Stimulated activated CD8-positive, alpha-beta memory T cell treated with anti-CD3 and anti-CD28 coated beads, Interleukin-2, amount 100 ng/mL, for 1 hour (primary cell): ENCODE measurements at regions not wholly inside any gene's neighbourhood (a gene's known extent, or its start where the extent isn't known, plus 50 kb on each side); places are given as distances from the start of the nearest gene placed in this dataset.
"Not testable (repeated sequence)": the region's sequence is repeated elsewhere in the genome, so short reads cannot be mapped to it uniquely, and the experiment has no call there.

Experiments
- DNase-seq, 2 donors: peaks; one replicate each; pipeline ENCODE4 v3.0.0-alpha.2; 2020; ENCODE audit warnings: low read depth in 2 of 2

GRCh38 chr5:166709691-166710090 is 1581.8 kb upstream of the WWC1 start:
- DNase-seq = no peak

GRCh38 chr5:166710271-166710670 is 1581.2 kb upstream of the WWC1 start:
- no peak for DNase-seq

GRCh38 chr5:166712447-166713185 is 1578.8 kb upstream of the WWC1 start:
- DNase-seq = no peak

GRCh38 chr5:166713295-166713694 is 1578.2 kb upstream of the WWC1 start:
- DNase-seq = no peak

GRCh38 chr5:166716856-166717492 is 1574.5 kb upstream of the WWC1 start:
- DNase-seq = no peak

DNA sequence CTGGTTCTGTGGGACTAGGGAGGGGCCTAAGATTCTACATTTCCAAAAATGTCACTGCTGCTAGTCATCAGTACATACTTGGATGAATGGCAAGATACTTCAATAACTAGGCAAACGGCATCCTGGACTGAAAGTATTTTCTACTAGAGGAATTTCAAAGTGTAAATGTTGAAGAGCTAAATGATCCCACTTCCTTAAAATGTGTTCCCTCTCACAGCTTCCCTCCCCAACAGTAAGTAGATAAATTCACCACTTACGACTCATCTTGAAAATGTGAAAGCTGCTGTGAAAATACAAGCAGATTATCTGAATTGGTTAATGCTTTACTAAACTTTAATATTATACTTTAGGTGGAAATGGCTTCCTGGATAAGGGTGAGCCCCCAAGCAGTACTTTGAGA is 1571.5 kb upstream of the WWC1 start:
- DNase-seq = no peak

GRCh38 chr5:166722939-166723338 is 1568.5 kb upstream of the WWC1 start:
- DNase-seq = no peak

DNA sequence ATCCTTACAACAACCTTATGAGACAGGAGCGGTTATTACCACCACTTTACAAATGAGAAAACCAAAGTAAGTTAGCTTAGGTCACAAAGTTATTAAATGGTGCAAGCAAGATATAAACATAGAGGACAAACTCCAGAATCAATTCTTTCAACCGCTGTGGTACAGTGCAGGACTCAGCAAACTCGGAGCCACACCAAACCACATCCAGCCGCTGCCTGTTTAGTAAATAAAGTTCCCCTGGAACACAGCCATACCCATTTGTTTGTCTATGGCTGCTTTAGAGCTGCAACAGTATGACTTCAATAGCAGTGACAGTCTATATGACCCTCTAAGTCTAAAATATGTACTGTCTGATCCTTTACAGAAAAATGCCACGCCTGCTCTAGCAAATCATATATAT is 1567.2 kb upstream of the WWC1 start:
- DNase-seq = no peak

DNA sequence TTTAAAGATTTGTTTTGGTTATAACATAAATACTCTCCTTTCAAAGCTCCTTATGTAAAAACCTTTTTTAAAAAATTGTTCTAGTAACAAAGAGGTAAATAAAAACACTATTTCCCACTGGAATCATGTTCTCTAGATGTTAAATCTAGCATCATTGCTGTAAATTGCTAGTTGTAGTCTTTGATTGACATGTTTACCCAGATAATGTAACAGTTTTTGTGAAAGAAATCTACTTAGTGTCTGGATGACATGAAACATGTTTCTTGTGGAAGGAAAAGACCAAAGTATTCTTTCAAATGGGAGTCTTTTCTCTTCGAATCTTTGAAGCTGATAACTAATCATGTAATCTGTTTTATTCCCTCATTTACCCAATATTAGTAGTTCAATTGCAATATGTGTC is 1565.9 kb upstream of the WWC1 start:
- no peak for DNase-seq

DNA sequence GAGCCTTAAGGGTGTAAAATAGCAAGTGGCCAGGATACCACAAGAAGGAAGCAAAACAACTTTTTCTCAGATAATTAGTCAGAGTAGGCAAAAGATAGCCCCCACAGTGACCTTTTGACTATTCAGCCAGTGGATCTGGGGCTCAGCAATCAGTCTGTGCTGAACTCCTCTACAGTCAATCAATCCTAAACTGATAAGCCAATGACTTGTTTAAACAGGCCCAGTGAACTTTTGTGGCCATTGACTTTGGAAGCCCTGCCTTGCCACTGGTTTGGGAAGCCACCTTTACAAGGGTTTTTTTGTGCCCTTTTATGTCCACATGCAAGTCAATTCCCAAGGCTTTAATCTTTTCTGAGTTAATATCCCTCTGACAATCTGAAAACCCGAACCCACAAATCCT is 1565.0 kb upstream of the WWC1 start:
- DNase-seq = no peak

- not testable (repeated sequence) for DNase-seq
Observed at GRCh38 chr5:166742951-166743350, 1548.5 kb upstream of the WWC1 start.

GRCh38 chr5:166746506-166746905 is 1544.9 kb upstream of the WWC1 start:
- DNase-seq = no peak

DNA sequence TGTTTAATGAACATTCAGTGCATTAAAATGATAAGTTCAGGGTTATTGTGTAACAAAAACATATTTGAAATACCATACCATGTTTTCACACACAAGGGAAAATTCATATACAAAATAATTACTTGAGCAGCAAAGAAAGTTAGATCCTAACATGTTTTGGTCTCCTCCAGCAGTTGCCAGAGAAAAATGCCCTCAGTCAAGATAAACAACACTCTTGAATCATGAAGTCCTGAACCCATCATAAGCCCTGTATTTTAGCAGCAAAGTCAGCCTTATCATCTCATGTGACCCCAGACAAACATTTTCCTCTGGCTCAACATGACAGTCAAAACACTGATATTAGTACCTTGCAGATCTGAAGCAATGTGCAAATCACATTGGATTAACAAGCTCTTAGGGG is 1541.1 kb upstream of the WWC1 start:
- DNase-seq = no peak

DNA sequence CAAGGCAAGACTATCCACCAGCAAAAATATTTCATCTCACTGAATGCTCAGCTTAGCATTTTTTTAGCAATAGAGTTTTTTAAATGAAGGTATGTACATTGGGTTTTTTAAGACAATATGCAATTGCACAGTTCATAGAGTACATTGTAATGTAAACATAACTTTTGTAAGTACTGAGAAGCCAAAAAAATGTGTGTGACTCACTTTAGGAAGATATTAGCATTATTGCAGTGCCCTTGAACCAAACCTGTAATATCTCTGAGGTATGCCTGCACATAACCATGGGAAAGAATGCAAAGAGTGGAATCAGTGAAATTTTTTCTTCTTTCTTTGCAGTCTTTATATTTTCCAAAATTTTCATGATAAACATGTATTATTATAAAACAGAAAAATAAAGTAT is 1533.3 kb upstream of the WWC1 start:
- DNase-seq = no peak

DNA sequence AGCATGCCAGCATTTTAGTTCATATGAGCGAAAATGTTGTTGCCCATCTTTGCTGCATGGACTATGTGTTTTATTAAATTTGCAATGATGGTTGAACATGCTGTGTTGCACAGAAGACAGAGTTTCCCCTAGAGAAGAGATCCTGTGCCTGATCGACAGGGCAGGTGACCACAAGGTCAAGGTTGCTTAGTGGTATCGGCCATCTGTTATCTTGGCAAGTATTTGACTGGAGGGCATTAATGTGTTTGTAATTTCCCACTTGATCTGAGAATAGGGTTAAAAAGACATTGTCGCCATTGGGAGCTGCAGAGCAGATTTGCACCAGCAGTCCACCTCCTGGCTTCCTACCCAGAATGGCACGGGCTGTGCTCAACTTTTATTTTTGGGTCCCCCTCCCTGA is 1523.6 kb upstream of the WWC1 start:
- no peak for DNase-seq

DNA sequence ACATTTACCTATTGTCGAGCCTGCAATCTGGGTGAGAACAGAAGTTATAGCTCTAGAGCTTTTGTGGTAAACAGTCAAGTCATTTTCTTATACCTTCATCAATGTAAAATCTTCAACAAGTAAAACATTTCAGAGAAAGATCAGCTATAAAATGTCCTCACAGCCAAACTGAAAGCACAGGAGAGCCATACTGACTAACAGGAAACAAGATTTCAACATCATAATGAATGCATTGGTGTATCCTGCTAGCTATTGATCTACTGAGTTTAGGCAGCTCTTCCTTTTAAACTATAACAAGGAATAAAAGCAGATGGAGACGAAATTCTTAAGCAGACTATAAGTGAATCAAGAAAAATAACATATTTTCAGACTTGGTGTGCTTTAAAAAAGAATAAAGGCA is 1522.9 kb upstream of the WWC1 start:
- DNase-seq = no peak

DNA sequence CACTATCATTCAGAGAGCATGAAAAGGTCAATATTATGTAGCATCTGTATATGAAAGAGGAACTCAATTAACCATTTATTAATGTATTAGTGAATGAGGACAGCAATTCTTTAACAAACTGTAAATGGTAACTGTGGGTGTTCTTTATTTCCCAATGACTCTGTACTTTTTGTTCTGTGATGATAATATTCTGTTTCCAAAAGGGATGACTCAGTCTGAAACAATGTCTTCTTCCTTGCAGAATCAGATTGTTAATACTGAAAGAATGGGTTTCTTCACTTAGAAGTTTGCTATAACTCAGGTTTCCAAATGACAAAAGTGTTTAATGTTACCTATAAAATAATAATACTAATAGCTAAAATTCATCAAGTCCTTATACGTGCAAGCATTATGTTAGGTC is 1518.7 kb upstream of the WWC1 start:
- DNase-seq = no peak

DNA sequence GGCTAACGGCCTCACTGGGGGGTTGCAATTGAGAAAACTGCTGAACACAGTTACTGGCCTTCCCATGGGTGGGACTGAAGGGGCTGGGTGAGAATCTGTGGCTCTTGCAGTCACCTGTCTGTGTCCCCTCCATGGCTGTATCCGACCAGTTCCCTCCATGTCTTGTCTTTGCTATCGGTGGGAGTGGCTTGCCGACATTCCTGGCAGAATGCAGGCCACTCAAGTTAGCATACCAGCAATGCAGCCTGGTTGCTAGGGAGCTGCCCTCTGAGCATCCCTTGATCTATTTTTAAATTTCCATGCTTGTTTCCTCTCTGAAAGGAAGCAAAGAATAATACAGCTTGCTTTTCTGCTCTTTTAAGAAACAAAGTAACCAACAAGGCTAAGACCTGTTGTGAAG is 1509.7 kb upstream of the WWC1 start:
- DNase-seq = no peak

GRCh38 chr5:166784545-166785078 is 1506.8 kb upstream of the WWC1 start:
- DNase-seq = no peak

DNA sequence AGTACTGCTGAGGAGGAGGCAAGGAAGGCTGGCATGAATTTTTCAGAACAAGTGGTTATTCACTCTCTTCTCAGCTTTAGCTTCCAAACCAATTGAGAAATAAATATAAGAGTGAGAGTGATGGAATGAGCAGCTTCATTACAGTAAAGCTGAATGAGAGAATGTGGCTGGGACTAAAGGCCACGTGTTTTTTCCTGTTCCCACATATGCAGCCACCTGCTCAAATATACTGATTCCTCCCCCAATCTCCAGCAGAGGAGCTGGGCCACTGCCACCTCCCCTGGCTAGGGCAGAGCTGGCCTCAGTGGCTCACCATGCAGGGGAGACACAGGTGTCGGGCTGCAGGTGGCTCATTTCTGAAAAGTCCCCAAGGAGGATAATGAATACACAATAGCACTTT is 1505.3 kb upstream of the WWC1 start:
- no peak for DNase-seq

DNA sequence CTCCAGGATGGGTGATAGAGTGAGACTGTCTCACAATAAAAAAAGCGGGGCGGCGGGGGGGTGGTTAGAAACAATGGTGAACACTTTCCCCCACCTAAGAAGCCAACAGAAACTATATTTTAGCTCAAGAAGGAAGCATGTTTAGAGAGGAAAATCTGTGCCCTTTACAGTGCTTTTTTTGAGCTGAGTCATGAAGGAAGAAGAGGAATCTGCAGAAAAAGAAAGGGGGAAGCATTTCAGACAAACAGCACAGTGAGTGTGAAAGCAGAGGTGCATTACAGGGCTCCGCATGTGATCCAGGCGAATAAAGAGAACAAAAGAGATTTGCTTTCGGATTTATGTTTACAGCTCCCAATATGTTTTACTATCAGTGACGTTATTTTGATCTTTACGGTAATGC is 1504.6 kb upstream of the WWC1 start:
- no peak for DNase-seq

DNA sequence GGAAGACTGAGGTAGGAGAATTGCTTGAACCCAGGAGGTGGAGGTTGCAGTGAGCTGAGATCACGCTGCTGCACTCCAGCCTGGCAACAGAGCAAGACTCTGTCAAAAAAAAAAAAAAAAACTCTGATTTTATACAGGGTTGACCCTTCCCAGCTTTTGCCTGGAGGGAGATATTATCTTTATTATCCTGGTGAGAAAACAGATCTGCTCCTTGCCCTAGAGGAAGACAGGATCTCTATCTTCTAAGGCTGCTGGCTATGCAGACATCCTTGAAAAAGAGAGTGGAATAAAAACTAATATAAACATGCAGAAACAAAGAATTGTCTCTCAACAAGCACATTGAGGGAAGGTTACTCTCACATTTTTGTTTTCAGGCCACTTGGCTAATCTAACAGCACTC is 1503.4 kb upstream of the WWC1 start:
- no peak for DNase-seq

DNA sequence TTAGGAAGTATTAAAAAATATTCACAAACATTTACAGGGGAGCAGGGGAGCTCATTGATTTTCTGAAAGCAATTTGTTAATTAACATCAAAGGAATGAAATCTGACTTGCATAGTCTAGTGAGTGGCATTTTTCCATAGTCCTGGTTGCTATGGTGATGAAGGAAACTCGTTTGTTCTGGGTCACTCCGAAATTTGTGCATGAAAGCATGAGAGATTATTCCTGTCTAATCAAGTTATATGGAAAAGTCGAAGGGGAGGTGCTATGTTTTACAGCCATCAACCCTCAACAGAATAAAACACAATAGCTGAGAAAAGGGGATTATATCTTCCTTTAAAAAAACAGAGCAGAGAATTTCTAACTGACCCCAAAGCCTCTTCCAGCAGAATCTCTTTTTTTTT is 1495.7 kb upstream of the WWC1 start:
- no peak for DNase-seq

DNA sequence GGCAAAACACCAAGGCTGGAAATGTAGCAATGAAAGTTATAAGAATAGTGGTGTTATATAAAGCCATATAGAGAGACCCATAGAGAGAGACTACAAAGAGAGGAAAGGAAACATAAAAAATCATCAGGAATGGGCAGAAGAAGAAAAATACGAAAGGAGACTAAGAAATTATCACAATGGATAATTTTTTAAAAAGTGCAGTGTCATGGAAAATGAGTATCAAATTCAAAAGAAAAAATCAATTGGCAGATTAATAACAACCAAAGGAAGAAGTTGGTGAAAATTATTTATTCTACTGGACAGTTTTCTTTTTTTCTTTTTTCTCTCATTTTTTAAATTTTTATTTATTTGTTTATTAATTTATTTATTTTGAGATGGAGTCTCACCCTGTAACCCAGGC is 1488.4 kb upstream of the WWC1 start:
- DNase-seq = no peak
